ENCODE measurements at regions not wholly inside any gene's neighbourhood (a gene's known extent, or its start where the extent isn't known, plus 50 kb on each side); places are given as distances from the start of the nearest gene placed in this dataset.

DNA sequence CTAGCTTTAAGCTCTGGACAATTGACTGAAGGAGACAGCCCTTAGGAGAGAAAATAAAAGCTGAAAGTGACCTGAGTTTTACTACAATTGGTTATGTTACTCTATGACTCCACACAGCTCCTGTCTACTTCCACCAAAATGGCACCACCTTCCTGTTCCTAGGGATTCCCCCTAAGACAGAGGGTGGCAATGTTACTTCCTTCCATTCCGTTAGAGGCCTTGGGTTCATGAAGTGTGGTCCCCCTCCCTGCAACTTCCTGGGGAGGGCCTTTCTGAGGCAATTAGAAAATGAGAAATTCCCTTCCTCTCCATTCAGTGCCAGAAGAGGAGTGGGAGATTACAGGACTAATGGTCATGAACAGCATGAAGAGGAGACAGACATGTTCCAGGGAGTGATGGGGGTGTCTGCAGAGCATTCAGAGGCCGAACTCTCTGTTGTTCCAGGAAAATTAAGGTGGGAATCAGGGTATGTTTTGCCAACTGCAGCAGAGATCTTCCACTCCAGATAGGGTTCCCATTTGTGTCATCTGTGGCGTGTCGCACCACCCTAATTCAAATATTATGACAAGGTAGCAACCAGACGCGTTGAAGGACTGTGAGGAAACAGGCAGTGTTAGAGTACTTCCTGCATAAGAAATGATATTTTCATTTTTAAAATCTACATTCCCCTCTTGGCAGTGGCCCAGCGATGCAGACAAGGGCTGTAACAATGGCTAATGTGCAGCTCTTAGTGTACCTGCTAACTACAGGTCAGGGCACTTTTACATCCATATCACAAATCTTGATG is 53.1 kb upstream of the TRIM67 start:
- TF ChIP-seq, protein P1, sequence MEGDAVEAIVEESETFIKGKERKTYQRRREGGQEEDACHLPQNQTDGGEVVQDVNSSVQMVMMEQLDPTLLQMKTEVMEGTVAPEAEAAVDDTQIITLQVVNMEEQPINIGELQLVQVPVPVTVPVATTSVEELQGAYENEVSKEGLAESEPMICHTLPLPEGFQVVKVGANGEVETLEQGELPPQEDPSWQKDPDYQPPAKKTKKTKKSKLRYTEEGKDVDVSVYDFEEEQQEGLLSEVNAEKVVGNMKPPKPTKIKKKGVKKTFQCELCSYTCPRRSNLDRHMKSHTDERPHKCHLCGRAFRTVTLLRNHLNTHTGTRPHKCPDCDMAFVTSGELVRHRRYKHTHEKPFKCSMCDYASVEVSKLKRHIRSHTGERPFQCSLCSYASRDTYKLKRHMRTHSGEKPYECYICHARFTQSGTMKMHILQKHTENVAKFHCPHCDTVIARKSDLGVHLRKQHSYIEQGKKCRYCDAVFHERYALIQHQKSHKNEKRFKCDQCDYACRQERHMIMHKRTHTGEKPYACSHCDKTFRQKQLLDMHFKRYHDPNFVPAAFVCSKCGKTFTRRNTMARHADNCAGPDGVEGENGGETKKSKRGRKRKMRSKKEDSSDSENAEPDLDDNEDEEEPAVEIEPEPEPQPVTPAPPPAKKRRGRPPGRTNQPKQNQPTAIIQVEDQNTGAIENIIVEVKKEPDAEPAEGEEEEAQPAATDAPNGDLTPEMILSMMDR (conservative IDR thresholded peaks at IDR 0.05; ENCODE audit: low read depth, low read length) = no peak
- no peak overlapping the region for H3K4me3 ChIP-seq (ENCODE audit: low read depth, low read length)
- DNase-seq (ENCODE audit: low read depth) = no peak

DNA sequence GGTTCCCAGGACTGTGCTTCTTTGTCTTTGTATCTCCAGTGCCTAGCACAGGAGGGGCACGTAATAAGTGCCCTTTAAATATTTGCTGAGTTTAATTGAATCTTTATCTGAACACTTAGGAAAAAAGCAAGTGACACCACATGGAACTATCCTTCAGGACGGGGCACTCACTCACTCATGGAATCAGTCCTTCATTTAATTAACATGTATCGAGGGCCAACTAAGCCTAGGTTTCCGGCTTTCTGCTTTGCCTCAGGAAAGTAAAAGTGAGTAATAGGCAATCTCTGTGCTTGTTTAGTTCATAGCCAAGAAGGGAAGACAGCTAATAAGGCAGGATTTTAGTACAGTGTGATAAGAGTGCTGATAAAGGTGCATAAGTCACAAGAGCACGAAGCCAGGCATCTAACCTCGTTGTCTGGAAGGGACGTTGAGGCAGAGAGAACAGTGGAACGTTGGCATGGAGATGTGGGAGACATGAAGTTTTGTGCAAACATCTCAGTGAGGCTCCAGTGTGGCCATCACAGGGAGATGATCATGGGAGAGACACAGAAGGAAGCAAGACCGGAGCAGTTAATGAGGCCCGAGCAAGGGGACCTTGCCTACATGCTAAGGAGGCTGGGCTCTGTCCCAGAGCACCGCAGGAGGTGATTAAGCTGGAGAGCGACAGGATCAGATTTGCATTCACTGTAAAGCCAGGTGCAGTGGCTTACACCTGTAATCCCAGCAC is 54.1 kb upstream of the TRIM67 start:
- TF ChIP-seq, protein P1 (conservative IDR thresholded peaks at IDR 0.05; ENCODE audit: low read depth, low read length) = no peak
- H3K4me3 ChIP-seq (ENCODE audit: low read depth, low read length) = no peak overlapping the region
- DNase-seq (ENCODE audit: low read depth) = no peak

DNA sequence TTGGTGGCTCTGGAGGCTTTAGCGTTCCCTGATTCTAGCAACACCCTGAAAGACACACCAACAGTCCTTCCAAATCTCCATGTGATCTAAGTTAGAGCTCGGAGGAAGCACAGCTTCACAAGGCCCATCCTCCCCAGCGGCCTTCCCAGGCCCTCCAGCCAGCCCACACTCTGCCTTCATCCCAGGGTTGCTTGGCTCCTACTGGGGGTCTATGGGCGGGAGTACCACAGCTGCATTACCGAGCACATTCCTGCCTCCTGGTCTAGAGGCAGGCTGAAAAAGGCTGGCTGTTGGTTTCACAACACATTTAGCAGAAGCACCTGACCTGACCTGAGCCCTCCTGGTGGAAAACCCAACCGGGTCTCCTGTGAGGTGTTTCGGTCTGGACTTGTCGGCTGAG is 54.7 kb upstream of the TRIM67 start:
- no peak overlapping the region for H3K4me3 ChIP-seq (ENCODE audit: low read depth, low read length)
- no peak for DNase-seq (ENCODE audit: low read depth)
- TF ChIP-seq, protein P1 (conservative IDR thresholded peaks at IDR 0.05; ENCODE audit: low read depth, low read length) = no peak

DNA sequence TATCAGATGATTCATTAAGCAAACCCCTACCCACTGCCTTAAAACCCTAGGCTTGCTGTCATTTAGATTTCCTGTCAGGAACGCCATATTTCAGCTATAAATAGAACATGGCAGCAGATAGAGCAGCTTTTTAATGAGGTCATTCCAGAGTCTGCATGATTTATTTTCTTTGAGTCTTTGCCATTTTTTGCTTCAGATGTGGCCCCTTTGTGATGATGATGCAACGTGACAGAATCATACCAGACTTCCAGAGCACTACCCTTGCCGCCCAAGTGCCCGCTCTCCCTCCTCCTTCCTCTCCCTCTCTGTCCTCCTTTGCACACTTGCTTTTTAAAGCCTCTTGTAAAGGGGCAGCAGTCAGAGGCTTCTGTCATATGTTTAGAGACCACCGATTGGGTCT is 55.5 kb upstream of the TRIM67 start:
- TF ChIP-seq, protein P1 (conservative IDR thresholded peaks at IDR 0.05; ENCODE audit: low read depth, low read length) = no peak
- H3K4me3 ChIP-seq (ENCODE audit: low read depth, low read length) = no peak overlapping the region
- DNase-seq (ENCODE audit: low read depth) = peak; percentile 85

DNA sequence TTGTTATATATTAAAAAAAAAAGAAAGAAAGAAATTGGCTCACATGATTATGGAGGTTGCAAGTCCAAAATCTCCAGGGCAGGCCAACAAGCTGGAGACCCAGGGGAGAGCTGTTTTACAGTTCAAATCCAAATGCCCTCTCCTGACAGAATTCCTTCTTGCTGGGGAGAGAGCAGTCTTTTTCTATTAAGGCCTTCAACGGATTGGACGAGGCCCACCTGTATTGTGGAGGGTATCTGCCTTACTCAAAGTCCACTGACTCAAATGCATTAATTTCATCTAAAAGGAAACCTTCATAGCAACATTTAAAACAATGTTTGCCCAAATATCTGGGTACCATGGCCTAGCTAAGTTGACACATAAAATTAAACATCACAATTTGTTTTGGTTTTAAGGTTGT is 56.9 kb upstream of the TRIM67 start:
- TF ChIP-seq, protein P1 (conservative IDR thresholded peaks at IDR 0.05; ENCODE audit: low read depth, low read length) = no peak
- no peak for DNase-seq (ENCODE audit: low read depth)
- no peak overlapping the region for H3K4me3 ChIP-seq (ENCODE audit: low read depth, low read length)

DNA sequence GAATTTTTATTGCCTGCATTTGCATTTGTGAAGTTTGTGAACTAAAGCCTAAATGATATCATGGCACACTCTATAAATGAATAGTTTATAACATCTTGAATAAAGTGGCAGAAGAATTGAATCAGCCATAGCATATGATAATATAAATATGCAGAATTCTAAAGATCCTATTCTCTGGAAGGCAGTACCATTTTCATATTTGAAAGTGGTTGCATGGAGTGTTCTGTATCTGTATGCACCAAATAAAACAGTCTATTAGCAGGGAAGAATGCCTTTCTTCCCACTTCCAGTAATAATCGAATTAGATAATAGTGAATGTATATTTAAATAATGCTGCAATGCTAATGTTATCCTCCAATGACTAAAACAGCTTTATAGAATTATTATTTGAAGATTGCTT is 57.9 kb upstream of the TRIM67 start:
- DNase-seq (ENCODE audit: low read depth) = no peak
- H3K4me3 ChIP-seq (ENCODE audit: low read depth, low read length) = no peak overlapping the region
- TF ChIP-seq, protein P1 (conservative IDR thresholded peaks at IDR 0.05; ENCODE audit: low read depth, low read length) = no peak
